Caki2 (cell line): ENCODE measurements at regions not wholly inside any gene's neighbourhood (a gene's known extent, or its start where the extent isn't known, plus 50 kb on each side); places are given as distances from the start of the nearest gene placed in this dataset.
"Not testable (repeated sequence)": the region's sequence is repeated elsewhere in the genome, so short reads cannot be mapped to it uniquely, and the experiment has no call there.

Experiments
- DNase-seq: peaks from one replicate; pipeline ENCODE4 v3.0.0-alpha.2; 2015; ENCODE audit warnings: low read depth
- in situ Hi-C: cut with HindIII; loops from 2 replicates; pipeline ENCODE4 v1.10.0; 2016; ENCODE audit warnings: low sequenced_read_pairs, low pct_unique_long_range_greater_than_20kb, mixed read lengths

GRCh38 chr4:173765751-173766150 is 235.7 kb upstream of the HAND2 start:
- in situ Hi-C loops, result no loop called here
- no peak for DNase-seq

GRCh38 chr4:173763389-173763788 is 233.4 kb upstream of the HAND2 start:
- in situ Hi-C loops, result no loop called here
- no peak for DNase-seq

GRCh38 chr4:173761938-173762337 is 231.9 kb upstream of the HAND2 start:
- no peak for DNase-seq
- in situ Hi-C loops, result no loop called here

GRCh38 chr4:173761236-173761635 is 231.2 kb upstream of the HAND2 start:
- in situ Hi-C loops, result no loop called here
- DNase-seq, result no peak

GRCh38 chr4:173758132-173758531 is 228.1 kb upstream of the HAND2 start:
- in situ Hi-C loops, result no loop called here
- no peak for DNase-seq

GRCh38 chr4:173753408-173753807 is 223.4 kb upstream of the HAND2 start:
- DNase-seq, result no peak
- in situ Hi-C loops, result no loop called here

- in situ Hi-C loops, result no loop called here
Observed at GRCh38 chr4:173752610-173753230, 222.7 kb upstream of the HAND2 start.

GRCh38 chr4:173748353-173748752 is 218.3 kb upstream of the HAND2 start:
- in situ Hi-C loops, result no loop called here
- DNase-seq, result no peak

More at GRCh38 chr4:173752610-173753230, 222.7 kb upstream of the HAND2 start:
- DNase-seq, result peak; percentile 3

GRCh38 chr4:173747537-173748257 is 217.7 kb upstream of the HAND2 start:
- no peak for DNase-seq
- in situ Hi-C loops, result no loop called here

- no peak for DNase-seq
- in situ Hi-C loops, result no loop called here
Observed at GRCh38 chr4:173746424-173746823, 216.4 kb upstream of the HAND2 start.

- no peak for DNase-seq
- in situ Hi-C loops, result no loop called here
Observed at GRCh38 chr4:173745765-173746164, 215.7 kb upstream of the HAND2 start.

GRCh38 chr4:173736840-173737239 is 206.8 kb upstream of the HAND2 start:
- in situ Hi-C loops, result no loop called here
- DNase-seq, result no peak

- no peak for DNase-seq
- in situ Hi-C loops, result no loop called here
Observed at GRCh38 chr4:173735585-173735984, 205.6 kb upstream of the HAND2 start.

GRCh38 chr4:173735049-173735448 is 205.0 kb upstream of the HAND2 start:
- no peak for DNase-seq
- in situ Hi-C loops, result no loop called here

GRCh38 chr4:173731257-173731656 is 201.2 kb upstream of the HAND2 start:
- in situ Hi-C loops, result no loop called here
- no peak for DNase-seq

- in situ Hi-C loops, result no loop called here
- no peak for DNase-seq
Observed at GRCh38 chr4:173722075-173722474, 192.0 kb upstream of the HAND2 start.

GRCh38 chr4:173718504-173718903 is 188.5 kb upstream of the HAND2 start:
- in situ Hi-C loops, DNase-seq: not testable (repeated sequence)

GRCh38 chr4:173717581-173717980 is 187.6 kb upstream of the HAND2 start:
- in situ Hi-C loops, result no loop called here
- DNase-seq, result no peak

GRCh38 chr4:173714456-173714855 is 184.4 kb upstream of the HAND2 start:
- DNase-seq, result no peak
- in situ Hi-C loops, result no loop called here

GRCh38 chr4:173713026-173713425 is 183.0 kb upstream of the HAND2 start:
- no peak for DNase-seq
- in situ Hi-C loops, result no loop called here
